HG02870 (cell line): ENCODE measurements at regions not wholly inside any gene's neighbourhood (a gene's known extent, or its start where the extent isn't known, plus 50 kb on each side); places are given as distances from the start of the nearest gene placed in this dataset.

ENCODE experiments used
- ATAC-seq: cut with Tn5 transposase; IDR thresholded peaks from one replicate; pipeline ENCODE4 v1.9.1; 2021; ENCODE audit warnings: mild to moderate bottlenecking, moderate library complexity; ENCODE audit not compliant: unreplicated experiment

DNA sequence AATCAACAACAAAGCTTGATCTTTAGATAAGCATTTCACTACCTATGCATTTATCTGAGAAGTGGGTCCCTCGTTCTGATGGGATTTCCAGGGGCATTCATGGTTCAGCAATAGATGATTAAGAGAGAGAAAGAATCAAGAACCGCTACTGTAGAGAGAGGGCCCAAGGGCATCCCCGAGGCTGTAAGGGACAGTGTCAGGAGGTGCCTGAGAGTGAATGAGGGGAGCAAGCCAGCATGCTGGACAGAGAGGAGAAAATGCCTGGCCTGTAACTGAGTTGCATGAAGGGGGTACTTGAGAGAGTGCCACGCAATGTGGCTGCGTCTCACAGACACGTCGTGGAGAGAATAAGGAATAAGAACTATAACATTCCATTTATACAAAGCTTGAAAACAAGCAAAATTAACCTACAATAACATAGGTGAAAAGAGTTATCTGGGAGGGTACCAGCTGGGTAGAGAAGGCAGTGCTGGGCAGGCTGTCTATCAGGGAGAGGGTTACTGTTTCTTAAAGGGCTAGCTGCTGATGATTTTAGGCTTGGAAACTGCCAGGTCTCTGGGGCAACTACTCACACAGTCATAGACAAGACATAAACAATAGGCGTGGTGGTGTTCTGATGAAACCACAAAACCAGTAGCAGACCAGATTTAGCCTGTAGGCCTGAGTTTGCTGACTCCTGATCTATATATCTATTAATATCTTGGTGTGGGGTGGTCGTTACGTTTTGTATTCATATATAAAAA, 374.6 kb upstream of the CFAP20DC start:
- ATAC-seq = peak; percentile 46

DNA sequence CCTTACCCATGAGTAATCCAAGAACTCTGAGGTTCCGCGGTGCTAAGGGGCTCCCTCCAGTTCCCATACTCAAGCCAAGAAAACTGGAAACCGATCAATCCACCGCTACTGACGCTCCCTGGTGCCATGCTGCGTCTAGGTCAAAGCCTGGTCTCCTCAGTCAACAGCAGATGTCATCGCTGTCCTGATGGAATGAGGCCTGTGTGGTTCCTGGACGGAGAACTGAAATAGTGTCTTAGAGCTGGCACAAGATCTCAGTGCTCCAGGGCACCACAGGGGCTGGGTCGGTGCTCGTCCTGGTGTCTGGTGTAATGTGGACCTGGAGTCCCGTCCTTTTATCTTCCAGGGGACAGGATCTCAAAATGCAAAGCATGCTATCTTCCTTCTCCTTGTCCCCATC, 373.9 kb upstream of the CFAP20DC start:
- ATAC-seq = no peak

DNA sequence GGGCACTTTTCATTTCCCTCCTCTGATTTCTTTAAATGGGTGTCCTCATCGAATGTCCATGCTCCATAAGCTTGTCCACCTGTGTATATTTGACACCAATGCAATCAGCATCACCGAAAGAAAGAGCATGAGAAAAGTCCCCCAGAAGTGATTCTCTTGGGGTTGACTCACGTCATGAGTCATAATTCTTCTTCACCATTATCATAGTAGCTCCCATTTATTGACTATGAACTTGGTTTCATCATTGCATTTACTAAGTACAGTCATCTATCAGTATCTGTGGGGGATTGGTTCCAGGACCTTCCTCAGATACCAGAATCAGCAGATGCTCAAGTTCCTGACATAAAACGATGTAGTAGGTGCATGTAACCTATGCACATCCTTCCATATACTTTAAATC, 372.5 kb upstream of the CFAP20DC start:
- ATAC-seq = no peak

DNA sequence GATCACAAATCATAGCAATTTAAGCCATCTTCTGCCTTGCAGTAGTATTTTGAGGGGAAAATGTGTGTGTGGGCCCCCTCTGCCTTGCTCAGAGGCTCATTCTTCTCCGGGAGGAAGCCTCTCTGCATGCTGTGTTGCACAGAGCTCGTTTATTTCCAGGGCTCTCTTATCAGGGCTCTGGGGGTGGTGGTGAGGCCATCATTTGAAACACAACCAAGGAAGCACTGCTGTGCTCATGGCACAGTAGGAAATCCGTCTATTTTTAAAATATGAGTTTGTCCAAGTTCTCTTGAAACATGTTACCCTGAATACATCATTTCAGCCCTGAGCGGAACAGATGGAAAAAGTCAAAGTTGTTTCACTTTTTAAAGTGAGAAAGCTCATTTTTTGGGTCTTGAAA, 369.0 kb upstream of the CFAP20DC start:
- ATAC-seq = no peak

DNA sequence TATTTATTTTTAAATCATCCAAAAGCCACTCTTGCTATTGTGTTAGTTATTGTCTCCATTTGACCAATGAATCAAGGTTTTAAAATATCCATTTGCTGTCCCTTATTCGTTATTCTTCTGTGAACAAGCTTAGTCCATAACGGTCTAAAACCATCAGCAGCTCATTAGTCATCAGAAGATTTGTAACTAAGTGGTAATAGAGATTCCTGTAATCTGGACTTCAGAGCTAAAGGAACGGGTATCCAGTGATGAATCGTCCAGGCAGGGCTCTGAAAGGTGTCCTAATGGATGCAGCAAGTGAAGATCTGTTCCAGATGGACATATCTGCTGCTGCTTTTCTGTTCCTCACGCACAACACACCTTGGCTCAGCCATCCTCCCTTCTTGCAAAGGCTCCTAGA, 362.7 kb upstream of the CFAP20DC start:
- ATAC-seq = no peak

DNA sequence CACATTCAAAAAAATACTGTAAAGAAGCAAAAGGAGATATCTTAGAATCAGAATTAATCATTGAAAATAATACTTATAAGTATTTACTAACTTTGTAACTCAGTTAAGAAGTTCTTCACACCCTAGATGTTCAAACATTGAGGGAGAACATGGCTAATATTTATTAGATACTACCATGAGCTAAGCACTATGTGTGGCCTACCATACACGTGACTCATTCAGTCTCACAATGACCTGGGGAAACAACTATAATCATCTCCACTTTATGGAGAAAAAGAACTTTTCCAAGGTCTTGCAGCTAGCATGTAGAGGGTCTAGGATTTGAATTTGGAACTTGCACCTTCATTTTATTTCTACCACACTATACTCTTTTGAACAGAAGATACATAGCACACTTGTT, 361.9 kb upstream of the CFAP20DC start:
- ATAC-seq = no peak

DNA sequence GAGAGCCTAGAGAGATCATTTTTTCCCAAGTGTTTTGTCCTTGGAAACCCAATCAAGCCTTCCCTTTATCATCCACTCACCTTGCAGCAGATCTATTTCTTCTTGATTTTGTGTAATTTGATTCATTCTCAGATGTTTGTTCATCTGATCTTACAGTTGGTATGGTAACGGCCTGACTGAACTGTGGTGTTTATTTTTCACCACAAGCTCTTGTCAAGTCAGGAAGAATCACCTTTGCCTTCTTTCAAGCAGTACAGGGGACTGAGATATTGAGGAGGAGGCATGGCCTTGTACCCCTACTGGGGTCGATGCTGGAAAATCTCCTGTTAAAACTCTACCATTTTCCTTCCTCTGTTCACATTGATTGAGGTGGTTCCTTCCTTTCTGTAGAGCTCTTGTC, 361.4 kb upstream of the CFAP20DC start:
- ATAC-seq = no peak

DNA sequence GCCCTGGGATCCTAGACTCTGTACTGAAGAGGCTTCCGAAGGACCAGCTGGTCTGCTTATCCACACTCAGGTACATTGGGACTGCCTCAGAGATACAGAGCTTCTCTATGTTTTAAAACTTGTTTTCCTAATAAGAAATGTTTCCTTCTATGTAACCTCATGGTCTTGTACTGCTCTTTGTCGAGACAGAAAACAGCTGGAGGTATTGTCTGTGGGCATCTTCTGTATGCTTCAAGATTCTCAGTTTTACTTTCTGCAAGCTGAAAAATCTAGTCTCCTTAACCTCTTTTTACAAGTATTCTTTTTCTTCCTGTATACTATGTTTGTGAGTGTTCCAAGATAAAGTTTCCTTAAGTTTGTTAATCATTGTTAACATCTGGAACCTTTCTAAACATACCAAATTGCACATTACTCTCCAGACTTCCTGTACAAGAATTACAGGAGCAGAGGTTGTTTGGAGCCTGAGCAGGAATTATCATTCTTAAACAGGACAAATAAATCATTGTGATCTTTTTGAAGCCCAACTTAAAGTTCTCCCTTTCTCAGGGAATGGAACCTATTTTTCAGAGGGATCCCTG, 358.3 kb upstream of the CFAP20DC start:
- peak; percentile 66 for ATAC-seq

DNA sequence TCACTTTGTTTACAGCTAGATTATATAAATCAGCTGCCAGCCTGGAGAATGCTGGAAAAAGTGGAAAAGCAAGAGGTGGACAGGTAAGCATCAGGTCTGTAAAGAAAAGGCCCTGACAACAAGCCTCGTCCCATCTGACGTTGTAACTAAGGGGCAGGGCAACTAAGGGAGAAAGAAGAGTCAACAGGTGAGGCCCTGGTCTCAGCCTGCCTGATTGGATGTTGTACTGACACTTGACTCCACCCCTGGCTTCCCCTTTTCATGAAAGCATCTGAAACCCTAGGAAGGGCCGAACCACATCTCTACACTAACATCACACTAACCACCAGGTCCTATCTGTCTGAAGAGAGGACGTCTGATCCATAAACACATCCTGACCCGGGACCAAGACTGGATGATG, 357.6 kb upstream of the CFAP20DC start:
- ATAC-seq = no peak

DNA sequence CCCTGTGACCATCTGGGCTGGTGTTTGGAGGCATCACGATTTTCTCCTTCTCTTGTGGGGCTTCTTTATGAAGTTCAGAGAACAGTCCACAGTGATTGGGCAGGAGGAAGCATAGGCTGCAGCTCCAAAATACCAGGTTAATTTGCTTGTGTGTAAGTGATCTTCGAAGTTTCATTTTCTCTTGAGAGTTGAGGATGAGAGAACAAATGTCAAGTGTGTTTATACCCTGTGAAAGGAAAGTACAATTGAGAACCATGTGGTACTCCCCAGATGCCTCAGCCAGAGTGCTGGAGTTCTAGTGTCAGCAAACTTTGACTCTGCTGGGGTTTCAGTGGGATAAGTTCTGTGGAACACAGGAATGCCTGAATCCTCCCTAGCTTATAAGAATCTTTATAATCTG, 357.1 kb upstream of the CFAP20DC start:
- peak; percentile 92 for ATAC-seq

DNA sequence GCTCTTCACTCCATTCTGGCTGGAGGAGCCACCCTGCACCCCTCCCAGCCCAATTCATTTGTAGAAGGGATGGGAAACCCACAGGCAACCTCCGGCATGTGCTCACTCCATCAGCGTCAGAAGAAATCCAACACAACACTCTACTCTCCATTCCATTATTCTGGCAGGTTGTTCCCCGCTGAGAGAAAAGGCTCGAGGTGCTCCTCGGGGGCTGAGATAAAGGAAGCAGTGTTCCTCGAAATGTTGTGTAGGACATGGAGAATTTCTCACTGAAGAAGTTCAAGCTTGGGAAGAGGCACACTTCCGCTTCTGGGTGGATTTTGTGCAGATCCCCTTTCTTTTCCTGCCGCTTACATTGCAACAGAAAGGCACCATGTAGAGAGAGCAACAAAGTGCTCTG, 355.0 kb upstream of the CFAP20DC start:
- no peak for ATAC-seq

DNA sequence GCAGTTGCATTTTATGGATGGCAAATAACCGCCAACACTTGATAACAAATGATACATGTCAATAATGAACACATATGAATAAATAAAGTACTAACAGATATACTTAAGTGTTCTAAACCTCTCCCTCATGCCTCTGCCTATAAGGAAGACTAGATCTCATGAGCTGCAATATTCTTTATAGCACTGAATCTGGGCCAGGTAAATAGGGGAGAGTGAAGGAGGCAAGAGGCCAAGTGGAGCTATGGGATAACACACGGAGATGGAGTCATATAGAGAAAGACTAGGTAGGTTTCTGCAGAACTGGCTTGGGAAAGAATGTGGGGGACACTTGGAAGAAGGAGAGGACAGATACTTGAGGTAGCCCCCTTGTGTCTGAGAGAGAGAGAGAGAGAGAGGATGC, 354.2 kb upstream of the CFAP20DC start:
- no peak for ATAC-seq

DNA sequence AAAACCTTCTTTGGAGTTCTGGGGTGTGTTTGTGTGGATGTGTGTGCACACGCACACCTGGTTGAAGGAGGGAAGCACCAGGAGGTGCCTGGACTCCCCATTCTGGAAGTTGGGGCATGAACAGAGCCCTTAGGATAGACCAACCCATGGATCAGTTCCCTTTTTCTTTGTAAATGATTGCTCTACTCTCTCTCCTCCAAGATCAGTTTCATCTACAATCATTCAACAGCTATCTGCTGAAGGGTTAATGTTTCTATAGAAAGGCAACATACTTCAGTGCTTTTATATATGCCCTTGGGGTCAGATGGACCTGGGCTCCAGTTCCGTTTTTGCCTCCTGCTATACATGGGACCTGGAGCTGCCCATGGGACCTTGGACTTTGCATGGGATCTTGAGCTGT, 352.1 kb upstream of the CFAP20DC start:
- no peak for ATAC-seq

DNA sequence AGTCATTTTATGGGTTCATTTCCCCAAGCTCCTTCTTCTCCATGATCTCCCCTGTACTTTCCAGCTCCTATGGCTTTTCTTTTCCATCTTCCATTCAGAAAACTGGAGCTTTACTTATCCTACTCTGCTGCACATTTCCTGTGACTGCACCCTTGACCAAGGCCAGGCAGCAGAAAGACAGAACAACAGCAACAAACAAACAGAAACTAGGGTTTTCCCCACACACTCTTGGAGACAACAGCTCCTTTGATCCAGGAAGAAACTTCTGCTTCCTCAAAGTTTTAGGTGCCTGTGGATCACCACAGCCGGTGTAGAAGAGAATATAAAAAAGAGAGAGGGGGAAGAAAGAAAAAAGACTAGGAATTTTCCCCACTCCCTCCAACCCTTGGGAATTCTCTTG, 342.3 kb upstream of the CFAP20DC start:
- ATAC-seq = no peak

DNA sequence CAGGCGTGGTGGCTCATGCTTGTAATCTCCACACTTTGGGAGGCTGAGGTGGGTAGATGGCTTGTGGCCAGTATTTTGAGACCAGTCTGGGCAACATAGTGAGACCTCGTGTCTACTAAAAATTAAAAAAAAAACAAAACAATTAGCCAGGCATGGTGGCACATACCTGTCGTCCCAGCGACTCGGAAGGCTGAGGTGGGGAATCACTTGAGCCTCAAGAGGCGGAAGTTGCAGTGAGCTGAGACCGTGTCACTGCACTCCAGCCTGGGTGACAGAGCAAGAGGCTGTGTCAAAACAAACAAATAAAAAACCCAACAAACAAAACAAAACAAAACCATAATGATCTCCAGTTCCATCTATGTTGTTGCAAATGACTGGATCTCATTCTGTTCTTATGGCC, 341.3 kb upstream of the CFAP20DC start:
- ATAC-seq = no peak

DNA sequence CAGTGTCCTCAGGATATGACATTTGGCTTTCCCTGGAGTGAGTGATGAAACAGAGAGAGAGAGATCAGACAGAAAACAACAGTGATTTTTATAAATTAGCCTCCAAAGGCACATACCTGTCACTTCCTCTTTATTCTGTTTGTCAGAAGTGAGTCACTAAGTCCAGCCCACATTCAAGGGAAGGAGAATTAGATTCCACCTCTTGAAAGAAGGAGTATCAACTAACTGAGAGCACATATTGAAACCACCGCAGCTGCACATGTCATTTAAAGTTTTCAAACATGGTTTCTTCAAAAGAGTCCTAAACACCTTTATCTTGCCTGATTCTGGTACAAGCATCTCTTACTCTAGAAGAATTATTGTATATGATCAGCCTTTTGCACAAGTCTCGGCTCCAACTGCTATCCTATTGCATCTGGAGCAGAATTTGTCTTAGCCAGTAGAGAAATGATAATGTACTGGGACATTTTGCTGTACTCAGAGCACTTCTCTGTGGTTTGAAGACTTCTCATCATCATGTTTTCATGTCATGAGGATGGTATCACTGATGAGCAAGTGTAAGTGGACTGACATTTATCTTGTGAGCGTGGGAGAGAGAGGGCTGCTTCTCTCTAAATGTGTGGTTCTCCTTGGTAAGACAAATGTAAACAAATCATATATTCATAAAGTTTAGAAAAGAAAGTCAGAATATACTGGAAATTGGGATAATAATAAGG, 338.9 kb upstream of the CFAP20DC start:
- peak; percentile 79 for ATAC-seq

DNA sequence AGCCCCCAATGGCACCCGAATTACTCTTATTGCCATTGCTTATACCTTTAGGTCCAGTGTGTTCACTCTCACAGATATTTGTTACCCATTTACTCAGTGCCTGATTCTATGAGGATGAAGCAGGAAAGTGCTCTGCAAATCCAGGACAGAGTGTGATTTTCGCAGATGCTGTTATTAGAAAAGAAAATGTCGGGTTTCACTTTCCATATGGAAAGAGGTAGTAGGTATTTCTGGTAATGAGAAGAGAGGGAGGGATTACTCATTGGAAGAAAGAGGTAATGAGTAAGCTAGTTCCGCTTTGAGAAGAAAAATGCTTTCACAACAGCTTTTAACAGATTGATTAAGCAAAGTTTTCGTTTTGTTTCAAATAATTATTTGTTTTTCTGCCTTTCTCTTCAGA, 336.3 kb upstream of the CFAP20DC start:
- ATAC-seq = peak; percentile 50

DNA sequence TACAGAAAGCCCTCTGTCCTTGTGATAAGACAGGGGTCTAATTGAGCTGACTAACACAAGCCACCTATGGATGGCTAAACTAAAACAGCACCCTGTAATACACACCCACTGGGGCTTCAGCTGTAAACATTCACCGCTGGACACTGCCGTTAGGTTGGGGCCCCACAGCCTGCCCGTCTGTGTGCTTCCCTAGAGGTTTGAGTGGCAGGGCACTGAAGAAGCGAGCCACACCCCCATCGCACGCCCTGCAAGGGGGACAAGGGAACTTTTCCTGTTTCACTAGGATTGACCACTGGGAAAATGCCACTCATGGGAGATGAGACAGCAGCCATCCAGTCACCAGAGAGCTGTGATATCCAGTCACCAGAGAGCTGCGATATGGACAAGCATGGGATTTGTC, 335.7 kb upstream of the CFAP20DC start:
- no peak for ATAC-seq

DNA sequence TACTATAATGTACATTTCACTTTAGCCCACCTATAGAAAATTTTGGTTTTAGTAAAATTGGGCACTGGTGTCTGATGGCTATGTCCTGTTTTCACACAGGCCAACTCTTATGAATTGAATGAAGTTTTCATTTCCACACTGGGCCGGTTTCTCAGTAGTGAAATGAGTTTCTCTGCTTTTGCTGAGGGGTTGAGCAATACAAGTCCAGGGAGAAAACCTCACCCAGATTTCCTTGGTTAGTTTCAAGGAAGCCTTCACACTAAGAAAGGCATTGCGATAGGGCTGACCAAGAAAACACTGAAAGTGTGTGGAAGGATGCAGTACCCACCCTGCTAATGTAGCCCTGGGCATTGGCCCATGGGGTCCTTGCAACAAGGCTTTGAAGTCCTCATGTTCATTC, 331.5 kb upstream of the CFAP20DC start:
- ATAC-seq = peak; percentile 74

DNA sequence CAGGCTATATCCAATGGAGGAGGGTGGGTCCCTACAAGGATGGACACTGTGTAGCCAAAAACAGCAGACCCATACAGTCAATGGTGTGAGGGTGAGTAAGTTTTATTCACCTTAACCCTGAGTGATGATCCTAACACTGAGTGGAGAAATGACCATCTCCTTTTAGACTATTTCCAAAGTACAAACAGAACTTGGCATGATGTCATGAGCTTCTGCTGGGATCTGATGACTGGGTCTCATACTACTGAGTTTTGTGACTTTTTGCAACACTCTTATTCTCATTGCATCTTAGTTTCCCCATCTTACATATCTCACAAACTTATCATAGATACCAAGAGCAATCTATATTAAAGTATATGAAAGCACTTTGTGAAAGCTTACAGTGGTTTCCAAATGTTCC, 330.3 kb upstream of the CFAP20DC start:
- no peak for ATAC-seq

DNA sequence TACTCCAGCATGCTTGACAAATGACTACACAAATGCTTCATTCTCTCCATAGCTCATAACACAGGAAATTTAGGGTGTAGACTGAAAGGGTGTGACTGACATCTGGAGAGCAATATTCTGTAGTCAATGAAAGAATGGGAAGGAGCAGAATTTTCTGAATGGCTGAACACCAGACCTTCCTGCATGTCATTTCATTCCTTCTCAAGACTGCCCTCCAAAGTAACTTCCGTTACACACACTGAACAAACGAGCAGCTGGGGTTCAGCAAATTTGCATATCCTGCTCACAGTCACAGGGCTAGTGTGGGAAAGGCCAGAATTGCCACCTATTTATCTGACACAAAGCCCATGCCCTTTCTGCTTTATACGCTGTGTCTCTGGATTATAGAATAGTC, 325.0 kb upstream of the CFAP20DC start:
- ATAC-seq = peak; percentile 99

DNA sequence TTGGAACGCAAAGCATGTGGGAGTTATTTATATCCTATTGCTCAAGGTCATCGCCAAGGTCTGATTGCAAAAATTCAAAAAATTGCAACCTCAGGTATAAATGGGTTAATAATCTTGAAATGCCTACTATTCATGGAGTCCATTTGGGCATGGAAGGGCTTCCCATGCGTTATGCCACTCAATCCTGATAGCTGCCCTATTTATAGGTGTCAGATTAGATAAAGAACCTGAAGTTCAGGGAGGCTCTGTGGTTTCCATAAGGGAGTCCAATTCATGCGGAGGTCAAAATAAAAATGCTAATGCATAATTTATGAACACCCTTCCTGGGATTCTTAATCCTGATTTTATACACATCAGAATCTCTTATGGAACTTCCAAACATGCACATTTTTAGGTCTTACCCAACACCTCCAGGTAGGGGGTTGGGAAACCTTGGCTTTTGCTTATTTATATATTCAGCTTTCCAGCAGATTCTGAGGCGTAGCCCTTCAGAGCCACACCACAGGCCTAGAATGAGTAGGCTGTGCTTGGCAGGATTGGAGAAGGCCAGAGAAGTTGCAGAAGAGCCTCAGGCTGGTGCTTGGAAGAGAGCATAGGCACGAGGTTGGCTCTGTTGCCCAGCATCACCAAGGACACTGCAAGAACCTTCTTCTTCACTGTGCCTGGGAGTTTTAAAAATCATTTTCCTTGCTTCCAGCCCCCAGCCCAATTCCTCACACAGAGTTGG, 324.4 kb upstream of the CFAP20DC start:
- peak; percentile 15 for ATAC-seq
